Right ventricle myocardium superior (tissue), 1 donor: ENCODE measurements at regions not wholly inside any gene's neighbourhood (a gene's known extent, or its start where the extent isn't known, plus 50 kb on each side); places are given as distances from the start of the nearest gene placed in this dataset.

Experiments used
- ATAC-seq: fragments of 200-7000 bp; cut with Tn5 transposase; one replicate; pipeline ENCODE4 v1.9.1; 2020; ENCODE audit warnings: mild to moderate bottlenecking; ENCODE audit not compliant: poor library complexity
- DNase-seq: peaks from one replicate; pipeline ENCODE4 v3.0.0-alpha.2; 2020
- intact Hi-C: fragments of 100-400 bp; cut with DNase I; formaldehyde crosslinking; loops from one replicate; pipeline ENCODE4 v1.11.2; 2022
- donor health status: DM: no; HTN: yes; CAD: no; lungs with severe emphysema.

DNA sequence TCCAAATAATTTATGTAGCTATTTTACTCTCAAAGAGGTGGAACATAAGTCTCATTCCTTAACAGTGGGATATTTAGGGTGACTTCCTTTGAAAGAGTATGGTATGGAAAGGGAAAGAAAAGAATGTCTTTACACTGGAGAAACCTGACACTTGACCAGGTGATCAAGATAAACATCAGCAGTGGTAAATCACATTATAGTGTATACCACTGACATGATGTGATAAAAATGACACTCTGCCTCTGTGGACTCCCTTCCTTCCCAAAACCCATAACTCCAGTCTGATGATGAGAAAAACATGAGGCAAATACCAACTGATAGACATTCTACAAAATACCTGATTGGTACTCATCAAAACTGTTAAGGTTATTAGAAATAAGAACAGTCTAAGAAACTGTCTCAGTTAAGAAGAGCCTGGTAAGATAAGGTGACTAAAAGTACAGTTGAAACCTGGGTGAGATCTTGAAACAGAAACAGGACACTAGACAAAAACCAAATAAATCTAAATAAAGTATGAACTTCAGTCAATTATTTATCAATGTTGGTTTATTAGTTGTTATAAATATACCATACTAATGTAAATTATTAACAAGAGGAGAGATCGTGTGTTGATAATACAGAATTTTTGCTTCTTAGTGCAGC lies 144.2 kb upstream of the PCDH18 start:
- DNase-seq = no peak
- intact Hi-C loops = no loop called here
- ATAC-seq = no peak

DNA sequence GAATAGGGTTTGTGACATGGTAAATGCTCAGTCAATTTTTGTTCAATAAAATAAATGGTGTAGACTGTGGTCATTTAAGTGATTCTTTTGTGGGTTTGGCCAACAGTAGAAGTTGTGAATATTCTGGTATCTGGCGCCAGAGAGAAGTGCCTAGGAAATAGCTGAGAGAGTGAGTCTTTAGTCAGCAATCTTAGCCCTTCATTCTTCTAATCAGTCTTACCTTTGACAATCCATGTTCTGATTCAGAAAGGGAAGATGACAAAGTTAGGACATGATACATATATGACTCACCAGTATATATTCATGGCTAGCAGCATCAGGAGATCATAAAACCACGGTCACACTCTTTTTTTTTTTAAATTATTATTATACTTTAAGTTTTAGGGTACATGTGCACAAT lies 141.8 kb upstream of the PCDH18 start:
- intact Hi-C loops = no loop called here
- no peak for ATAC-seq
- DNase-seq = no peak

GRCh38 chr4:137668885-137669545 lies 136.7 kb upstream of the PCDH18 start:
- DNase-seq (no peak), ATAC-seq (no peak)
- intact Hi-C loops = no loop called here

DNA sequence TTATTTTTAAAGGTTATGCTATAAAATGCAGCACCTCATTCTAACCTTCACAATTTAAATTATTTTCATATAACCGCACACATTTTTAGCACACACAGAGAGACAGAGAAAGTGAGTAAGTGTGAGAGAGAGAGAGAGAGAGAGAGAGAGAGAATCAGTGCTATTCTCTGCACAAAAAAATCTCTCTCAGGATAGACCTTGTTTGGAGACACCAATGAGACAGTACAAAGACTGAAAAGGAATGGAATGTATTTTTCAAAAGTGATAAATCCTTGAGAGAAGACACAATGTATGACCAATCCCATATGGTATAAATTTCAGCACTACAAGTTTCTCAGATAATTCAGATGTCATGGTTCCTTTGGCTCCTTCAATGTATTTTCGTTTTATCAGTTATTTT lies 132.1 kb upstream of the PCDH18 start:
- intact Hi-C loops = no loop called here
- ATAC-seq = no peak
- no peak for DNase-seq

DNA sequence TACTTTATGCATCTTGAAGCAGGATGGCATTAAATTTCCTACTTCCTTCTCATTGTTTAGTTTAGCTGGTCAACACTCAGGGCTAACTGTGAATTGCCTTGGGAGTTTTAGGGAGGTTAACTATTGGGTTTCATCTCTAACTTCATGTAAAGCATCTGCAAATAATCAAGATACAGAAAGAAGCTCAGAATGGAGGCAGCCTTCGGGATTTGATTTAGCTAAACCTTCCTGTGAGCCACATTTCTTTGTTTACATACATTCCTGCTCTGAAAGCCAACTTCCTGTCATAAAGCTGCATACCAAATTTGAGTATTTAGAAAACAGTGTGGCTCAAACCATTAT lies 131.7 kb upstream of the PCDH18 start:
- intact Hi-C loops = no loop called here

DNA sequence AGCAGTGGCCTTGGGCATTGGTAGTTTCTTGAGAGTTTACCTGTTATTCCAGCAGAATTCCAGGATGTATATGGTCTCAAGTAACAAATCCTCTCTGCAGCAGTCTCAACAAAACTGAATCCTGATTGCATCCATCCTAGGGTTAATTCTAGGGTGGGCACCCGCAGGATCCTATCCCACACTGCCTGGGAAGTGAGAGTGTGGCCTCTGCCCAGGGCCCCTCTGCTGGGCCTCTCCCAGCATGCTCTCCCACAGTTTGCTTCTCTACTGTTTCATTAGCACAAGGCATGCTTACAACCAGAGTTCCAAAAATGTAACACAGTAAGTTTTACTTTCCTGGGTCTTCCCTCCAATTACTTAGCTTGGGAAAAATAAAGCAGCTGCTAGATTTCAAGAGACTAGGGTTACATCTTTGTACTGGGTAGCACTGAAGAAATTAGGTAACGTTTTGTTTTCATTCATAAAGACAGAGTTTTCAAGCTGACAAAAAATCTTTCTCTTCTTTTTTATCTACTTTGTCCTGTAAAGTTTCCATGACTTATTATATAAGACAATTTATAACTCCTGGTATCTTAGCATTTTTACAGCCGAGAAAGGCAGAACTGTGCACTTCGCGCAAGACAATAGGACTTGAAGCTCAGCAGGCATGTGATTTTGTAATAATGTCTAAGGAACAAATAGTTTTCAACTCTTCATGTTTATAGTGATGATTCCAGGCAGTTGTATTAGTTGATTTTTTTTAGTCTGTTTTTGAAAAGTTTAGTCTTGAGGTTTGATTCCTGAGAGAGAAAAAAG lies 131.2 kb upstream of the PCDH18 start:
- DNase-seq (no peak), ATAC-seq (peak; percentile 27)
- intact Hi-C loops = no loop called here

More for the DNA sequence above, 131.7 kb upstream of the PCDH18 start:
- ATAC-seq = no peak
- no peak for DNase-seq

DNA sequence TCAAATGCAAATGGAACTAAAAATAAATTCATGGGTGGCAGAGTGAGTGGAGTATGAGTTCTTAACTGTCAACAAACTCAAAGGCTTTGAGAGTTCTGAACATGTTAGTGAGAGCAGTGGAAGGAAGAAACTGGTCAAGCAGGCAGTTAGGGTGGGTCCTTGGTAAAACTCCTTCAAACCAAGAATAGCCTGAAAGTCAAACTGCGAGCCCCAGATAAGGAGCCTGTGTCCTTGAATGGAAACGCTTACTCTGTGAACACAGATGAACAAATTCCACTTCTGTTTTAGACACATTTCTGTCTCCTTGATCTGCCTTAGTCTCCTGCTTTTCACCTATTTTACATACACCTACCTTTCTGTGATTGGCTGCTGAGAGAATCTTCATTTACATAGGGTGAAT lies 129.4 kb upstream of the PCDH18 start:
- no peak for DNase-seq
- no peak for ATAC-seq
- intact Hi-C loops = no loop called here

- intact Hi-C loops = no loop called here
- DNase-seq = no peak
- ATAC-seq = no peak
Observed at GRCh38 chr4:137660211-137660610, 127.9 kb upstream of the PCDH18 start.

GRCh38 chr4:137659431-137659830 lies 127.1 kb upstream of the PCDH18 start:
- no peak for ATAC-seq
- intact Hi-C loops = no loop called here
- DNase-seq = no peak

GRCh38 chr4:137656661-137657060 lies 124.4 kb upstream of the PCDH18 start:
- intact Hi-C loops = no loop called here
- no peak for DNase-seq
- no peak for ATAC-seq

GRCh38 chr4:137655302-137655701 lies 123.0 kb upstream of the PCDH18 start:
- DNase-seq (no peak), ATAC-seq (no peak)
- intact Hi-C loops = no loop called here

- intact Hi-C loops = no loop called here
- DNase-seq (no peak), ATAC-seq (no peak)
Observed at GRCh38 chr4:137651128-137651527, 118.8 kb upstream of the PCDH18 start.

GRCh38 chr4:137649711-137650450 lies 117.6 kb upstream of the PCDH18 start:
- intact Hi-C loops = no loop called here
- ATAC-seq = no peak

GRCh38 chr4:137648531-137648930 lies 116.2 kb upstream of the PCDH18 start:
- intact Hi-C loops = no loop called here
- ATAC-seq (no peak), DNase-seq (no peak)

More at GRCh38 chr4:137649711-137650450, 117.6 kb upstream of the PCDH18 start:
- DNase-seq = no peak

DNA sequence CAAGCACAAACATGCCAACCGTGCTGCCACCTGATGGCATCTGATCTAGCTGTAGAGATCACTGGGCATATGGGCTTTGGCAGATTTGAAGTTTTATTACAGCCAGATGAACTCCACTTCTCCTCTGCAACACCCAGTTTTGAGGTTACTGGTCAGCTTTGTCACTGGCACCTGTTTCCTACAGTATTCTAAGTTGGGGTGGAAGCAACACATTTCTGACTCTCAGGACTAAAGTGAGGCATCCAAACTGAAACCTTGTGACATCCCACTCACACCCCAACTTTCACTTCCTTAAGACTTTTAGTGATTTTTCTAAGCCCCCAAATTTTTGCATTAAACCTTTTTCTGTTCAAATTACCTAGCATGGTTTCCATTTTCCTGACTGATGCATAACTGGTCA lies 115.1 kb upstream of the PCDH18 start:
- ATAC-seq (no peak), DNase-seq (no peak)
- intact Hi-C loops = no loop called here

DNA sequence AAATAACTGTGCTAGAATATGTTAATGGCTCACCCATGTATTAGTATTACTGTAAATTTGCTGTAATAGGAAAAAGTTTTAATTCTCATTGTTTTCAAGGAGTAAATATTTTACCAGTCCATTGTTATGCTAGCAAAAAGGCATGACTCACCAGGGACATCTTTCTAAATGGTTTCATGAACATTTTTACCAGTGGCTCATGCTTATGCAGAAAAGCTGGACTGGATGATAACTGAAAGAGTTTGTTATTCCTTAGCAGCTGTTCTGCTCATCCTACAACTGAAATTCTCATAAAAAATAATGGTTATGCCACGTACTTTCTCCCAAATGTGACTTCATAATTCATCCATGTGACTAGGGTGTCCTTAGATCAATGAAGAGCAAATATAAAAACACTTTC lies 111.9 kb upstream of the PCDH18 start:
- ATAC-seq = peak; percentile 42
- DNase-seq = no peak
- intact Hi-C loops = no loop called here

GRCh38 chr4:137641544-137641943 lies 109.2 kb upstream of the PCDH18 start:
- DNase-seq (peak; percentile 39), ATAC-seq (peak; percentile 88)
- intact Hi-C loops = no loop called here

GRCh38 chr4:137640838-137641158 lies 108.5 kb upstream of the PCDH18 start:
- intact Hi-C loops = no loop called here
- DNase-seq = no peak
- no peak for ATAC-seq

- intact Hi-C loops = no loop called here
- DNase-seq (no peak), ATAC-seq (no peak)
Observed at GRCh38 chr4:137640156-137640837, 108.0 kb upstream of the PCDH18 start.
